Omental fat pad (tissue), 3 donors: ENCODE measurements at regions not wholly inside any gene's neighbourhood (a gene's known extent, or its start where the extent isn't known, plus 50 kb on each side); places are given as distances from the start of the nearest gene placed in this dataset.

Experiments used
- ATAC-seq: fragments of 150-250 bp; one replicate; pipeline ENCODE4 v1.9.1; 2016; ENCODE audit warnings: mild to moderate bottlenecking, moderate library complexity; ENCODE audit not compliant: low FRiP score
- DNase-seq: peaks from one replicate; pipeline ENCODE4 v3.0.0-alpha.2; 2019; ENCODE audit warnings: low spot score
- CTCF ChIP-seq, 3 donors: fragments of 450-650 bp; IDR thresholded peaks; one replicate each; pipeline ENCODE4 v1.5.1; 2016 to 2017; ENCODE audit warnings: antibody characterized with exemption in 3 of 3, mild to moderate bottlenecking in 3 of 3, moderate library complexity in 2 of 3

GRCh38 chr6:108739496-108740330, 108.5 kb upstream of the ARMC2 start:
- TF ChIP-seq CTCF (IDR thresholded peaks at IDR 0.05), result no peak
- no peak for DNase-seq
- no peak for ATAC-seq

- ATAC-seq (no peak), DNase-seq (no peak)
- no peak for TF ChIP-seq CTCF (IDR thresholded peaks at IDR 0.05)
Measured at GRCh38 chr6:108741331-108741989, 106.8 kb upstream of the ARMC2 start.

- ATAC-seq, result no peak
- no peak for TF ChIP-seq CTCF (IDR thresholded peaks at IDR 0.05)
- no peak for DNase-seq
Measured at GRCh38 chr6:108742041-108742440, 106.2 kb upstream of the ARMC2 start.

- ATAC-seq, result no peak
- no peak for TF ChIP-seq CTCF (IDR thresholded peaks at IDR 0.05)
- no peak for DNase-seq
Measured at GRCh38 chr6:108744244-108744972, 103.8 kb upstream of the ARMC2 start.

DNA sequence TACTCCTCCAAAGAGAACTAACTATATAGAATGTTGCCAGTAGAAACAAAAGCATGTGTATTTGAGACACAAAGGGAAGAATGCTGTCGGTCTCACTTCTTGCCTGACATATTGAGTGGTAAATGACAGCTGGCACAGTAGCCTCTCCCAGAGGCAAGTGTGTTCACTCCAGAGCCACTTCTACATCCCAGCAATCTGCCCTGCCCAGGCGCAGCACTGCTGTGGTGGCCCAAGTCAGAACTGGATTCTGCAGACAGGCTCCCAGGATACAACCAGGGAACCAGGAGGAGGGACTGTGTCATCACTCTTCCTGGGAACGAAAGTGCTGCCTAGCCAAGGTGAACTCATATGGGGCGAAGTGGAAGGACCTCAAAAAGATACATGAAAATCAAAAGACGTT, 103.2 kb upstream of the ARMC2 start:
- ATAC-seq (no peak), DNase-seq (no peak)
- no peak for TF ChIP-seq CTCF (IDR thresholded peaks at IDR 0.05)

GRCh38 chr6:108745664-108746336, 102.4 kb upstream of the ARMC2 start:
- no peak for TF ChIP-seq CTCF (IDR thresholded peaks at IDR 0.05)
- ATAC-seq (no peak), DNase-seq (no peak)
